SK-N-SH (cell line): ENCODE measurements at regions not wholly inside any gene's neighbourhood (a gene's known extent, or its start where the extent isn't known, plus 50 kb on each side); places are given as distances from the start of the nearest gene placed in this dataset.

ENCODE experiments used
- CTCF ChIP-seq: fragments of 200-600 bp; sonication (generic); IDR thresholded peaks from 2 replicates; pipeline ENCODE4 v1.6.1; 2017; ENCODE audit warnings: antibody characterized with exemption, mild to moderate bottlenecking, moderate library complexity
- EZH2phosphoT487 ChIP-seq: fragments of 200-600 bp; sonication (generic); IDR thresholded peaks from 2 replicates; pipeline ENCODE4 v1.6.1; 2017; ENCODE audit warnings: low read depth, mixed run types, mild to moderate bottlenecking, antibody characterized with exemption, moderate library complexity, borderline replicate concordance
- IRF3 ChIP-seq: fragments of 150-350 bp; IDR thresholded peaks from 2 replicates; pipeline ENCODE4 v1.6.1; 2016; ENCODE audit warnings: mild to moderate bottlenecking, low read depth, low read length
- MXI1 ChIP-seq: IDR thresholded peaks from 2 replicates; pipeline ENCODE4 v1.6.1; 2012; ENCODE audit warnings: mild to moderate bottlenecking, low read depth, low read length, improper control_type of control experiment
- POLR2AphosphoS5 ChIP-seq: IDR thresholded peaks from 2 replicates; pipeline ENCODE4 v1.6.1; 2012; ENCODE audit warnings: low read depth, low read length
- RCOR1 ChIP-seq: fragments of 150-350 bp; IDR thresholded peaks from 2 replicates; pipeline ENCODE4 v1.6.1; 2017; ENCODE audit warnings: antibody characterized with exemption, low read length
- RFX5 ChIP-seq: IDR thresholded peaks from 2 replicates; pipeline ENCODE4 v1.6.1; 2012; ENCODE audit warnings: mild to moderate bottlenecking, improper control_type of control experiment, low read length
- RXRA ChIP-seq: IDR thresholded peaks from 2 replicates; pipeline ENCODE4 v1.4.0; 2012; ENCODE audit warnings: low read depth, mild to moderate bottlenecking, borderline replicate concordance
- SIN3A ChIP-seq: IDR thresholded peaks from 2 replicates; pipeline ENCODE4 v1.6.1; 2012; ENCODE audit warnings: low read depth, mild to moderate bottlenecking, low read length, moderate library complexity, borderline replicate concordance
- TAF1 ChIP-seq: IDR thresholded peaks from 2 replicates; pipeline ENCODE4 v1.6.1; 2012; ENCODE audit warnings: low read depth, mild to moderate bottlenecking, low read length, moderate library complexity, borderline replicate concordance
- YY1 ChIP-seq: IDR thresholded peaks from 2 replicates; pipeline ENCODE4 v1.4.0; 2012; ENCODE audit warnings: low read depth, mild to moderate bottlenecking
- TF ChIP-seq, protein P1 (sequence below): IDR thresholded peaks from 2 replicates; pipeline ENCODE4 v1.6.1; 2012; ENCODE audit warnings: mild to moderate bottlenecking, low read depth, low read length, moderate library complexity
- TF ChIP-seq, protein P2 (sequence below): IDR thresholded peaks from 2 replicates; pipeline ENCODE4 v1.4.0; 2012; ENCODE audit warnings: low read depth
- TF ChIP-seq, protein P3 (sequence below): IDR thresholded peaks from 2 replicates; pipeline ENCODE4 v1.4.0; 2012; ENCODE audit warnings: low read depth, borderline replicate concordance

DNA sequence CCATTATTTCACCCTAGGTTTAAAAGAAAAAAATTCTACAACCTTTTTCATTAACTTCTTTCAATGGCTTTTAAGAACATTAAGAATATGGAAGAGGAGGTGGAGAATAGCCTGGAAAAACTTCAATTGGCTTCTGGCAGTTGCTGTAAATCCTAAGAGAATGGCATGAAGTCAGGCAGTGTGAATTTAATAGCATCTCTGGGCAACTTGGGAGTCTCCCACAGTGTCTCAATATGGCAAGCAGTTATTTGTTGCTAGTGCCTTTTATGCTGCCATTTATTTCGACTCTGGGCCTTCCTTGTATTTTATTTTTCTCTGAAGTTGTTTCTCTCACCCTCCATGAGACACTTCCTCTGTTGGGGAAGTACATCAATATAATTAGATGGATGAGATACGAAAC, 322.1 kb downstream of the CBLL2 start:
- TF ChIP-seq, protein P1, sequence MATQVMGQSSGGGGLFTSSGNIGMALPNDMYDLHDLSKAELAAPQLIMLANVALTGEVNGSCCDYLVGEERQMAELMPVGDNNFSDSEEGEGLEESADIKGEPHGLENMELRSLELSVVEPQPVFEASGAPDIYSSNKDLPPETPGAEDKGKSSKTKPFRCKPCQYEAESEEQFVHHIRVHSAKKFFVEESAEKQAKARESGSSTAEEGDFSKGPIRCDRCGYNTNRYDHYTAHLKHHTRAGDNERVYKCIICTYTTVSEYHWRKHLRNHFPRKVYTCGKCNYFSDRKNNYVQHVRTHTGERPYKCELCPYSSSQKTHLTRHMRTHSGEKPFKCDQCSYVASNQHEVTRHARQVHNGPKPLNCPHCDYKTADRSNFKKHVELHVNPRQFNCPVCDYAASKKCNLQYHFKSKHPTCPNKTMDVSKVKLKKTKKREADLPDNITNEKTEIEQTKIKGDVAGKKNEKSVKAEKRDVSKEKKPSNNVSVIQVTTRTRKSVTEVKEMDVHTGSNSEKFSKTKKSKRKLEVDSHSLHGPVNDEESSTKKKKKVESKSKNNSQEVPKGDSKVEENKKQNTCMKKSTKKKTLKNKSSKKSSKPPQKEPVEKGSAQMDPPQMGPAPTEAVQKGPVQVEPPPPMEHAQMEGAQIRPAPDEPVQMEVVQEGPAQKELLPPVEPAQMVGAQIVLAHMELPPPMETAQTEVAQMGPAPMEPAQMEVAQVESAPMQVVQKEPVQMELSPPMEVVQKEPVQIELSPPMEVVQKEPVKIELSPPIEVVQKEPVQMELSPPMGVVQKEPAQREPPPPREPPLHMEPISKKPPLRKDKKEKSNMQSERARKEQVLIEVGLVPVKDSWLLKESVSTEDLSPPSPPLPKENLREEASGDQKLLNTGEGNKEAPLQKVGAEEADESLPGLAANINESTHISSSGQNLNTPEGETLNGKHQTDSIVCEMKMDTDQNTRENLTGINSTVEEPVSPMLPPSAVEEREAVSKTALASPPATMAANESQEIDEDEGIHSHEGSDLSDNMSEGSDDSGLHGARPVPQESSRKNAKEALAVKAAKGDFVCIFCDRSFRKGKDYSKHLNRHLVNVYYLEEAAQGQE: no peak
- TF ChIP-seq CTCF: no peak
- TF ChIP-seq YY1: no peak
- no peak for TF ChIP-seq TAF1
- TF ChIP-seq POLR2AphosphoS5: no peak
- no peak for TF ChIP-seq EZH2phosphoT487
- TF ChIP-seq, protein P2, sequence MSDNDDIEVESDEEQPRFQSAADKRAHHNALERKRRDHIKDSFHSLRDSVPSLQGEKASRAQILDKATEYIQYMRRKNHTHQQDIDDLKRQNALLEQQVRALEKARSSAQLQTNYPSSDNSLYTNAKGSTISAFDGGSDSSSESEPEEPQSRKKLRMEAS: no peak
- TF ChIP-seq IRF3: no peak
- TF ChIP-seq RCOR1: no peak
- TF ChIP-seq MXI1: no peak
- no peak for TF ChIP-seq RXRA
- TF ChIP-seq RFX5: no peak
- TF ChIP-seq, protein P3, sequence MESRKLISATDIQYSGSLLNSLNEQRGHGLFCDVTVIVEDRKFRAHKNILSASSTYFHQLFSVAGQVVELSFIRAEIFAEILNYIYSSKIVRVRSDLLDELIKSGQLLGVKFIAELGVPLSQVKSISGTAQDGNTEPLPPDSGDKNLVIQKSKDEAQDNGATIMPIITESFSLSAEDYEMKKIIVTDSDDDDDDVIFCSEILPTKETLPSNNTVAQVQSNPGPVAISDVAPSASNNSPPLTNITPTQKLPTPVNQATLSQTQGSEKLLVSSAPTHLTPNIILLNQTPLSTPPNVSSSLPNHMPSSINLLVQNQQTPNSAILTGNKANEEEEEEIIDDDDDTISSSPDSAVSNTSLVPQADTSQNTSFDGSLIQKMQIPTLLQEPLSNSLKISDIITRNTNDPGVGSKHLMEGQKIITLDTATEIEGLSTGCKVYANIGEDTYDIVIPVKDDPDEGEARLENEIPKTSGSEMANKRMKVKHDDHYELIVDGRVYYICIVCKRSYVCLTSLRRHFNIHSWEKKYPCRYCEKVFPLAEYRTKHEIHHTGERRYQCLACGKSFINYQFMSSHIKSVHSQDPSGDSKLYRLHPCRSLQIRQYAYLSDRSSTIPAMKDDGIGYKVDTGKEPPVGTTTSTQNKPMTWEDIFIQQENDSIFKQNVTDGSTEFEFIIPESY: no peak
- no peak for TF ChIP-seq SIN3A
